HL-60 (cell line): ENCODE measurements at regions not wholly inside any gene's neighbourhood (a gene's known extent, or its start where the extent isn't known, plus 50 kb on each side); places are given as distances from the start of the nearest gene placed in this dataset.

Experiments used
- CTCF ChIP-seq: IDR thresholded peaks from one replicate; pipeline ENCODE4 v1.5.1; 2011; ENCODE audit warnings: low read length, control low read depth, inconsistent platforms; ENCODE audit not compliant: insufficient read depth
- GABPA ChIP-seq: IDR thresholded peaks from 2 replicates; pipeline ENCODE4 v1.6.1; 2012; ENCODE audit warnings: low read depth
- POLR2AphosphoS5 ChIP-seq: IDR thresholded peaks from 2 replicates; pipeline ENCODE4 v1.6.1; 2012; ENCODE audit warnings: low read depth
- REST ChIP-seq: IDR thresholded peaks from 2 replicates; pipeline ENCODE4 v1.6.1; 2012; ENCODE audit warnings: low read depth; ENCODE audit not compliant: insufficient replicate concordance

- TF ChIP-seq POLR2AphosphoS5 (no peak), CTCF (no peak), REST (no peak), GABPA (no peak)
Measured at GRCh38 chr22:27450448-27450847, 351.1 kb downstream of the MN1 start.
